ENCODE measurements at regions not wholly inside any gene's neighbourhood (a gene's known extent, or its start where the extent isn't known, plus 50 kb on each side); places are given as distances from the start of the nearest gene placed in this dataset.

DNA sequence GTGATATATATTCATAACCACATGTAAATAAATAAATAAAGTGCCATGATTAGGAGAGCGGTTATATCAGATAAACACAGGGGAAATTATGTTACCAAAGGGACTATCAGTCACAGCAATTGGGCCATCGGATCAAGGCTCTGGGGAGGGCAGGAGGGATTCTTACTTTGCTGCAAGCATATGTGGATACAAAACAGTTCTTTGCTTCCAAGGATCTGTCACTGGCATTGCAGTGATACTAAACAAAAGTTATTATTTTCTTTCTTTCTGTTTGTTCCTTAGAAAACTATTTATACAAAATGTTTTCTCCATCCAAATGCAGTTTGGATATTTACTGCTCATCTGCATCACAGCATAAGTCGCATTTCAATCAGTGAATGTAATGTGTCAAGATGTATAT, 188.4 kb upstream of the MGMT start:
- no peak for DNase-seq

DNA sequence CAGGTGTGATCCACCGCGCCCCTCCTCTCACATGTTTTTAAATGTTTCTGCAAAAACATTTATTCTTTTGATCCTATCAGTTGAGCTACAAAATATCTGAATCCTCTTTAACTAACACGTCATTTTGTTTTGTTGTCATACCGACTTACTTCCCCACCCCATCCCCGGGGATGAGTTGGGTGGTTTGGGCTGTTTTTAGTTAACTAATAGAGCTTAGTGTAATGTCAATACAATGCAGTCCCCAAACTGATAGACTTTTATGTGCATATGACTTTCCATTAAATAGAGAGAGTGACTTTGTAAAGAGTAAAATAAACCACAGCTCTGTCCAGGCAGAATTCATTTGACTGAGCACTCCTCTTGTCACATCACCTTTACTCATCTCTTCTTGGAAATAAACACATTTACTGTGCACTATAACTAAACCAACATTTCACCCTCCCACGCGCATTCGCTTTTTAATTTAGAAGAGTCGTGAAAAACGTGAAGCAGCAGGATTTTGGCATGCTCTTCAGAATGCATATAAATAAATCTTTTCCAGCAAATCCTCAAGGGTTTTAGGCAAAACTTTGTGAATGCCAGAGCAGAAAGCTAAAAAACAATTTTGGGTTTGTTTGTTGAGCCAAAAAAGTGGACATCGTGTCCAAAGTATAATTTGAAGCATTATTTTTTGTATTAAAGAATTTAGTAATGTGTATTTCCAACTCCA, 187.4 kb upstream of the MGMT start:
- no peak for DNase-seq

DNA sequence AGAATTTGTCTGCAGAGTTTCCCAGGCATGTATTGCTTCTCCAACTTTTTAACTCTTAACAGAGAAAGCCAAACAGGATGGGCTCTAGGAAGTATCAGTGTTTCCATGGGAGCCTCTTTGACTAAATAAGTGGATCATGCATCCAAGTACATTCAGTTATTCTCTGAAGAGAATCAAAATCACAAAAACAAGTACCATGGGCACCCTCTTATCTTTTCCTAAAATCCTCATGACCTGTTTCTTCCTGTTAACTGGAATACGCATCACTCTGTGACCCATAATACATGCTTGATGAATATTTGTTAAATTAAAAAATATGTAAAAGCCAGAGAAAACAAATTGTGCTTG, 186.9 kb upstream of the MGMT start:
- DNase-seq = no peak

DNA sequence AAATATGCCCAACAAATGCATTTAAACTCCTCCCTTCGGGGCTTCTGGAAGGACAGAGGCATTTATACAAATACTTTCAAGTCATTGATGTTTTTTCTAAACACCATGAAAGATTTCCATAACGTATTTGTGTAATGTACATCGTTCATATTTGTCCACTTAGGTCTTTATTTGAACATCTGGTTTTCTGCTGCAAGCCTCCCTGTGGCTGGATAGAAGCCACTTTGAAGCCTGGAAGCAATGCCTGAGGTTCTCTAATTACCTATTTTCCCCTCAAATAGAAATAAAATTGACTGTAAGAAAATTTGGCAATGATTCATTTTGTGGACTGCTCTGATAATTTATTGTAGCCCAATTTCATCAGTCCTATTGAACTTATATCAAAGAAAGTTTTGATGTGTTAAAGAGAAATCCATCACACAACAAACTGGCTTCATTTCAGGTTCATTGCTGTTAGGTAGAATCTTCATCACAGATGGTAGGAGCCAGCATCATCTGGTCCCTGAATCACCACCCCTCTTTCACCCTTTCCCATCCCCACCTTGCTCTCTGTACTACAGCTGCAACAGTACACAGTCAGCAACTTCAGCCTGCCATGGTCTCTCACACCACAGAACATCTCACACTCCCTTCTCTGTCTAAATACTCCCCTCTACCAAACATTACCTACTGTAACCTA, 186.0 kb upstream of the MGMT start:
- DNase-seq = no peak

DNA sequence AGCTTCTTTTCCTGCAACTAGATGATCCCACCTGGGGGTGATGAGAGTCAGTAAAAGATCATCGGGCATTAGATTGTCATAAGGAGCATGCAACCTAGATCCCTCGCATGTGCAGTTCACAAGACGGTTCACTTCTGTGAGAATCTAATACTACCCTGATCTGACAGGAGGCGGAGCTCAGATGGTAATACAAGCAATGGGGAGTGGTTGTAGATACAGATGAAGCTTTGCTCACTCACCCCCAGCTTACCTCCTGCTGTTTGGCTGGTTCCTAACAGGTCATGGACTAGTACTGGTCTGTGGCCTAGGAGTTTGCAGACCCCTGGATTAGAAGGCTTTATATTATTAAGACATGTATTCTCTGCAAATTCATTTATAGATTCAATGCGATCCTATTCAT, 181.6 kb upstream of the MGMT start:
- no peak for DNase-seq

DNA sequence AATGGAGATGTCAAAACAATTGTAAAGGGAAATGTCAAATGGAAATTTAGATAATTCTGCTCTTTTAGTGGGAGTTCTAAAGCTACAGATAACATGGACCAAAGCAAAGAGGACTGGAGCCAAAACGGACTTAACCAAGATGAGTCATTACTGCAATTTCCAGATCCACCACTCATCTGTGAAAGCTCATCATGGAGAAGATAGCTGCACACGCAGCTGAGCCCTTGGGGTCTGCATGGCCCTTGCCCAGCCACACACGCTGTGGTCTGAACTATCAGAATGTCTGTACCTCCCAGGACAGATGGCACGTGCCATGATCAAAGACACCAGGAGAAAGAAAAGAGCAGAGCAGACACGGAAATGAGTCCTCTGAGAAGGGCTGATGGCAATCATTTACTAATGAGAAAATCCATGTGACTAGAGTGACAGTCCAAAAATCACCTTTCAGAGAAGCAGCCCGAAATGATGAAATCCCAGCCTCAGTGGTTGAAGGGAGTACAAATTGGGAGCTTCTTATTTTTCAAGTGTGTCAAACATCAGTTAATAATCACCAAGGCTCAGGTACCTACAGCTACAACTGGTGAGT, 177.9 kb upstream of the MGMT start:
- DNase-seq = no peak

DNA sequence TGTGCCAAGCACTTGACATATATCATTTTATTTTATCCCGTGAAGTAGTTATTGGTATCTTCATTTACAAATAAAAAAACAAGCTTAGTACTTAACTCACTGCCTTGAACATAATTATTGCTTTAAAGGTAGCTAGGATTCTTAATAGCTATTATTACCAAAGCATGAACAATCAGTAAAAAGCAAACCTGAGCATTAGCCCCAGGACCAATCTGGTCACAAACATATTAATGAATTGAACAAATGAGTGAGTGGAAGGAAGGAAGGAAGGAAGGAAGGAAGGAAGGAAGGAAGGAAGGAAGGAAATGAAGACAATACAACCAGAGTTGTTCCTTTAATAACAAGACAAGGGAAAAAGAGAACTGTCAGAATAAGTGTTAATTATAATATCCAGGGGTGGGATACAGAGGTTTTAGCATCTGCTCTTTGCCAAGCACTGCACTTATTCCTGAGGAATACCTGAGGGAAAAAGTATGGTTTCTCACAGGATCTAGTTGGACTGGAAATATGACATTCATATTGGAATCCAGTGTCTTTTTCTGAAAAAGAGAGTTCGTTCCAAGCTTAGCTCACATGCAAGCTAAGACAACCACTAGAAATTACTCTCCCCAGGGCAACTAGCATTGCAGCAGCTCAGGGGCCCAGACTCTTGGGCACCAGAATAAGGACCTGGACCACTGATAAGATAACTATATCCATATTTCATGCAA, 172.9 kb upstream of the MGMT start:
- no peak for DNase-seq

DNA sequence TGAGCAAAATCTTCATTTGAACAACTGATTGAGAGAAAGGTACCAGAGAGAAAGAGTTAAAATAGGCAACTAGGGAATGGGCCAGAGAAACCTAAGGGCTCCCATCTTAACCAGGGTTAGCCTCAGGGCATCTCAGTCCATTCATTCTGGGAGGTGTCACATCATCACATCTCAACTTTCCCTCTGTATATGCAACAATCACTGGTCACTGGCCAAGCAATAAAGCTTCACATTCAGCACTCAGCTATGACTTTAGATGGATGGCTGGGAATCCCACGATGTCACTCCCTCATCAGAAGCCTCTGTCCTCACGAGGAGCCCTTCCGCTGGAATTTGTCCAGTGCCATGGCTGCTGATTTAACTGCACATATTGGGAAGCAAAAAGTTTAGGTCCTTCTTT, 172.1 kb upstream of the MGMT start:
- DNase-seq = no peak

DNA sequence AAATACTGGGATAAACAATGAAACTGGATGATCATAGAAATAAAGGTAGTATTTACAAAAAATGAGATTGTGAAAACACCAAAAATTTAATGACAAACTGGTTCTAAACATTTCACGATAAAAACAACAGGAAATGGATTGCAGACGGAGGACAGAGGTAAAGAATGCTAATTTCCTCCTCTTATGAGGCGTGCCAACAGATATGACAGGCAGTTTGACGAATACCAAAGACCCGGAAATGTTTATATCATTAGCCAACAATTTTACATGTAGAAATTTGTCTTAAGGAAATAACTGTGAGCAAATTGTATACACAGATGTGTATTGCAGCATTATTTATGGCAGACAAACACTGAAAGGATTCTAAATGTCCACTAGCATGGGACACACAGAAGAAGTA, 162.0 kb upstream of the MGMT start:
- no peak for DNase-seq

DNA sequence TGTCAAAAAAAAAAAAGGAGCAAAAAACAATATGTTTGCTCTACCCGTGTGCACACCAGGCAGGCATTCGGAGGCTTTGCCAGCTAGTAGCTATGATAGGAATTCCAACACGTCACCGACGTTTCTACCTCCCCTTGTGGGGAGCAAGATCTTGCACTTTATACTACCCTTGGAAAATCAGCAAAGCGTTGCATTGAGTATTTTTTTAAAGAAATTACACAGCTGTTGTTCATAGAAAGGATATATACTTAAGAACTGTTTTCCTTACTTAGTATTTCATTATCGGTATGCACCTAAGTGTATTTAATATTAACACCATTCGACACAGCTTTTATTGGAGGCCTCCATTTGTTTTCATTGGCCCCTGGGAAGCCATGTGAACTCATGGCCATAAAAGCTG, 159.9 kb upstream of the MGMT start:
- DNase-seq = no peak

DNA sequence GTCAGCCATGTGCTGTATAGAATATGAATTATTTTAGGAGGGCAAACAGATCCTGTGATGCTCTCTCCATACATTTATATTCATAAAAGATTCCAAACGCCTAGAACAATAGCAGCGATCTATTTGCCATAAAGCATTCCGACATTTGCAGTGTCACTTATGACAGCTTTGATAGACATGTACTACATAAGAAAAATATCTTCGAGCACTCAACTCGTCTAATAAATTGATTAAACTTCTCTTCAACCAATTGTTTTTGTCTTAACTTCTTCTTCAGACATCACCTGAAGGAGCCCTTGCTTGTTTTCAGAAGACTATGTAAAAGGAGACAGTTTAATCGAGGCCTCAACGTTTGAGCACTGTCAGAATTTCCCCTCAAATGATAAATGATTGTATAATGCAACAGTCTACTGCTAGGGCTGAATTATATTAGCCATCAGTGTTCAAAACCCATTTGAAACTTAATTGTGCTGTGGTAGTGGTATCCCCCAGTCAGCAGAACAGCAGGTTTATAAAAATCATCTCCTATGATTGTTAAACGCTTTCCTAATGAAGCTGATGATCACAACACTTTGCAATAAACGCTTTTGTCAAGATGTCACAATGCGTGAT, 158.0 kb upstream of the MGMT start:
- DNase-seq = no peak

DNA sequence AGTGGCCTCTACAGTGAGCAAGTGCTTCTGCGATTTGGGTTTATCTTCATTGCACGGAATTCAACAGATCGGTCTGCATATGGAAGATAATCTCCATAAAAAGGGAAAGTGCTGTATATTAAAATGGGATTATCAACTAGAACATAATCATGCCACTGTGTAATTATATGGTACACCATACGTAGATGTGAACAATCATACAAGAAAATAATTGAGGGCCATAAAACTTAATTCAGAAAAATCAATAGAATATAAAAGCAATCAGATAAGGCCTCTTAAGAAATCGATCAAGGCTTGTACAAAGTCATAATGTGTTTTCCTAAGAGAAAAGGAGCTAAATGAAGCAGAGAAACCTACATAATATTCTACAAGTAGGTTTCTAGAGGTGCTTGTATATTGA, 157.5 kb upstream of the MGMT start:
- no peak for DNase-seq

DNA sequence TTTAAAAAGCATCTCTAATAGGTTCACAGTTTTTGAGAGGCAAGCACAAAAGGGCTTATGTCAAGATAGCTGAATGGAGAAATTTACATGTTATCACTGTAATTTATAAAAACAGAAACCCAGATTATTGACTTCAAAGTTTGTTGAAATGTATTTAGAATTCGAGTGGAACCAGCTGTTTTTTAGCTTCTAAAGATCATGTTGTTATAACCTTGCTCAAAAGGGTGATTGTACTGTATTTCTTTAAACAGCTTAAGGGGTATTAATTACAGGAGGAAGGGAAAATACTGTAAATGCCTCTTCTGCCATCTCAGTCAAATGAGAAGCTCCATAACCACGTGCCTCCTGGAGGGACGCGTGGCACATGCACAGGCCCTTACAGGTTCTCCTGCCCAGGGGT, 156.2 kb upstream of the MGMT start:
- no peak for DNase-seq

DNA sequence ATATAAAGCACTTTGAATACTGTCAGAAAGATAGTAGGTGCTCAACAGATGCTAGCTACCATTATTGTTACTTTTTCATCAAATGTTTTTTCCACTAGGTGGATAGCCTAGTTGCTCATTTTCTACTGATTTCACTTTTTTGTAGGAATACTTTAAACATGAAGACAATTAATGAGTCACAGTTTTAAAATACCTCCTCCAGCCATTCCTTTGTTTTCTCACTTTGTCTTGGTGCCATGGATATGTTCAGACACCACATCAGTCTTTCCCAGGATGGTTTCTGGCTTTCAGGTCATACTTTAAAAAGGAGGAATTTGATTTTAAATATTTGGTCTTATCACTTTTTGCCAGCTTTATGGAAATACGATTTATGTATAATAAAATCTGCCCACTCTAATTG, 147.1 kb upstream of the MGMT start:
- no peak for DNase-seq

DNA sequence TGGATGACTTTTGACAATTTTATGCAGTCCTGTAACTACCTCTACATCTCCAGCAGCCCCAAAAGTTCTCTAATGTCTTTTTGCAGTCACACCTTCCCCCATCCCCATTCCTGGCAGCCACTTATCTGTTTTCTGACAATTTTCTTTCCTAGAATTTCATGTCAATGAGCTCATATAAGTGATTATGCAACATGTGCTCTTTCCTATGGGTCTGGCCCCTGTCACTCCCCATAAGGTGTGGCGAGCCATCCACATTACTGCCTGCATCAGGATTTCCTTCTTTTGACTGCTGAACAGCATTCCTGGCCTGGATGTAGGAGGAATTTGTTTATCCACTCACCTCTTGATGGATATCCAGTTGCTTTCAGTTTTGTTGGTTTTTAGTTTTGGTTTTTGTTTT, 146.7 kb upstream of the MGMT start:
- no peak for DNase-seq

DNA sequence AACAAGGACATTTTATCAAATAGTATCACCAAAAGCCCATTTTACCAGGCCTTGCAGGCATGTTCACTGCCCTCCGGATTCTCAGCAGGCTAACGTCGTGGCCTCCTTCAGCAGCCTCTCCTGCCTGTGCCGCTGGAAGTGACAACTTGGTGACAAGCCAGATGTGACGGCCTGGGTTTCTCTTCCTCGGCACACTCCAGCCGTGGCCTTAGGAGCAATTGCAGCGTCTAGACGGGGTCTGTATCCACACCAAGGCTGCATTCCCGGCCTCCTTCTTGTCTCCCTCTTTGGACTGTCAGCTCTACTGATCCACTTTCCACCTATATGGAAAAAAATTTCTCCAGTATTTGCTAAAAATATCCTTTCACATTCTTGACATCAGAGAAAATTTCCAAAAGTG, 145.3 kb upstream of the MGMT start:
- DNase-seq = no peak

DNA sequence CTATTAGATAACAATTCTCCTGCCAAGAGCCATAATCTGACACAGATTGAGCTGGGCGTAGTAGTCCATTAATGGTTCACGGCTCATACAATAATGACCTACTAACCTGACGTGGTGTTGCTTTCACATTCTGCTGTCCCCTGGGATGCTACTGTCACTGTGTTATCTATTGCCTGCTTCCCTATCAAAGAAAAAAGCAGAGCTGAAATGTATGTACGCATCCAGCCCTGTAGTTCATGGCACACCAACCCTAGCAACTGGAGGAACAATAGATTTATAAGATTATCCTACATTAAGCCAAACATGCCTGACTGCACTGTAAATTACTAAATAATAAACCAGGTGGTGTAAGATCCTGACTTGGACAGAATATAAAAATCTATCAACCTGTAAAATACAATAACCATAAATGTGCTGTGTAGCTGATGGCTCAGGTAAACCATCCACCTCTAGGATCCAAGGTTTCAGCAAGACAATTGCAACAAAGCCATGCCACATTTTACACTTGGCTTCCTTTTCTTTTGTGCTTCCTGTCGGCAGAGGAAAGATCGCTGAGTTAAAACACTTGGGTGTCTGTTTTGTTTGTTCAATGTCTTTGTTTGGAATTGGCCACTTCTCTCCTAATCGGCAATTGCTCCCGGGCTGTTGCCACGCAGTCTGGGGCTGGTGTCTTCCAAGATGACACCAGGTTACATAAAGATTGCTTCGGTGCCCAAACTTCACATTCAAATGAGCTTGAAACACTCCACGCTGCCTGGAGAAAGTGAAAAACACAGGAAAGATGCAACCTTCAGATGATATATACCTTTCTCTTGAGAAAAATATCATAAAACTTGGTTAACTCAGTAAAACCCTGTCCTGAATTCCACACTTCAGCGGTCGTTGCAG, 143.9 kb upstream of the MGMT start:
- DNase-seq = no peak

DNA sequence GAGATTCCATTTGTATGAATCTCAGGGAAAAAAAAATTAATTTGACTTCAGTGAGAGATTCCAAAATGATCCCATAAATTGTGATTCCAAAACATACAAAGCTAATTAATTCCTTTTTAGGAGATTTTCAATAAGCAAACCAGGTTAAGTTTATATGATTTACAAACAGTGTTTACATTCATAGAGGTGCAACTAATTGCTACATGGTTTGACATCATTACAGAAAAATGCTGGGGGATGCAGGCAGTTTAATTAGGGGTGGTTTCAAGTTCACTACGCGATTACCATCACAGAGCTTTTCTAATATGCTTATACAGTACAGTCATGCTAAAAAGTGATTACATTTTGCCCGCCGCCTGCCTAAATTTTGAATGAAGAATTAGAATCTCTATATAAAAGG, 143.2 kb upstream of the MGMT start:
- no peak for DNase-seq

DNA sequence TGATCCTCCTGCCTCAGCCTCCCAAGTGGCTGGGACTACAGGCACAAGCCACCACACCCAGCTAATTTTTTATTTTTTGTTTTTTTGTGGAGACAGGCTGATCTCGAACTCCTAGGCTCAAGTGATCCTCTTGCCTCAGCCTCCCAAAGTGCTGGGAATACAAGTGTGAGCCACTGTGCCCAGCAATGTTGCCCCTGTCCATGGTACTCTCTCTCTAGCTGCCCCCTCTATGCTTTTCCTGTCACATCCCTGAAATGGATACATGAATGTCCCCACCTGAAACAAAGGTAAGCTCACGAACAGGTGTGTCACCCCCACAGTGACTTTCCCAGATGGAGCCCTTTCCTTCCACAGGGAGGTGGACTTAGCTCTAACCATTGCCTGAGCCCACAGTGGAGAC, 141.1 kb upstream of the MGMT start:
- no peak for DNase-seq

DNA sequence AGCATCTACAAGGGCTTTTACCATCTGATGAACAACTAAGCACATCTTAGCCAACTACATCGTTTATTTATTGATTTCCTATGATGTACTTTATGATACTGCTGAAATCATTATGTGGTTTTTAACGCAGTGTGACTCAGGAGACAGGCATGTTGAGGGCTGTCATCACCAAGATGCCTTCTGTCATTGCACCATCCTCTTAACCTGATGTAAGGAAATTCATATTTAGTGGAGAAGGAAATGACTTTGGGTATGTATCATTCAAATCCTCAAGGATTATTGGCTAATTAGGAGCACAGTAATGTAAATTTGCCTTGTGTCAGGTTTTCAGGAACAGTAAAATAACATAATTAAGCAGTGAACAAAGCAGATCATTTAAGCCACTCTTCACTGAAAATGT, 138.5 kb upstream of the MGMT start:
- DNase-seq = no peak

DNA sequence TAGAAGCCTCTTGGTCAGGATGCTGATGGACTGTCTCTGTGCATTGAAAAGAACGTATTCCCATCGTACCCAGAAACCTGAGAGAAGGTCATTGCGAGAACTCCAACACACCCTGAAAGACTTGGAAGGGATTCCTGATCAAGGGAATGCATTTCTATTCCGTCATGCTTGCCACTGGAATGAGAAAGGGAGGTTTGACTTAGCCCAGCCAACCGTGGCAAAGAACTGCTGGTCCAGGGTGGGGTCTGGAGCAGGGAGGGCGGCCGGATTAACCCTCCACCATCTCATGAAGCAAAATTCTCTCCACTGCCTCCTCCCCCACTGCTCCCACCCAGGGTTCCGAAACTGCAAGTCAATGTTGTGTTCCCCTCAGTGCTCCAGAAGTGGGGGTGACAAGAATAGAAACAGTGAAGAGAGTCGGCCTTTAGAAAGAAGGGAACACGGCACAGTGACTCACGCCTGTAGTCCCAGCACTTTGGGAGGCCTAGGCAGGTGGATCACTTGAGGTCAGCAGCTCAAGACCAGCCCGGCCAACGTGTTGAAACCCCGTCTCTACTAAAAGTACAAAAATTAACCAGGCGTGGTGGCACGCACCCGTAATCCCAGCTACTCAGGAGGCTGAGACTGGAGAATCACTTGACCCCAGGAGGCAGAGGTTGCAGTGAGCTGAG, 137.5 kb upstream of the MGMT start:
- no peak for DNase-seq

DNA sequence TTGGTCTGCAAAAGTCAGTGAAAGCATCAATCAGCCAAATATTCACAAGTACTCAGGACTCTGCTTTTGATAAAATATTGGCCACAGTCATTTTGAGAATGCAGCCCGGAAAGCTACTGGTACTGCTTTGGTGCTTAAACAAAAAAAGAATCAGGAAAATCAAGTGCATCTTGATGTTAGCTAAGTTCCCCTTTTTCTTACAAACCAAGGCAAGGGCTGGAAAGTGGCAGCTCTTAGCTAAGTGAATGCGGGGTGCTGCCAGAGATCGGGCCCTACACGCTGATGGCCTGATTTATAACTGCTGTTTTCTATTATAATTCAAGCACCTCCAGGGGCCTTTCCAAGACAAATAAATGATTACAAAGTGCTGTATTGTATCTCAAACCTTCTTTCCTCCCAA, 136.8 kb upstream of the MGMT start:
- no peak for DNase-seq

All from activated CD8-positive, alpha-beta memory T cell treated with anti-CD3 and anti-CD28 coated beads, Interleukin-2, amount 50 U/mL, for 48 hours (primary cell).